HAP-1 (cell line): ENCODE measurements at regions not wholly inside any gene's neighbourhood (a gene's known extent, or its start where the extent isn't known, plus 50 kb on each side); places are given as distances from the start of the nearest gene placed in this dataset.

Experiments
- DNase-seq, 2 experiments: peaks; one replicate each; pipeline ENCODE4 v3.0.0-alpha.2; 2016 to 2020; ENCODE audit warnings: low spot score in 2 of 2
- H3K27me3 ChIP-seq: fragments of 250-450 bp; sonication (Bioruptor Pico); 2 replicates; pipeline ENCODE4 v1.5.1; 2020; ENCODE audit warnings: low read depth, mild to moderate bottlenecking, moderate library complexity
- H3K36me3 ChIP-seq: fragments of 250-450 bp; sonication (Bioruptor Pico); replicated peaks from 2 replicates; pipeline ENCODE4 v1.5.1; 2020; ENCODE audit warnings: mild to moderate bottlenecking
- H3K4me1 ChIP-seq: fragments of 250-450 bp; sonication (Bioruptor Pico); 2 replicates; pipeline ENCODE4 v1.5.1; 2020; ENCODE audit warnings: mild to moderate bottlenecking
- H3K4me3 ChIP-seq: fragments of 250-450 bp; sonication (Bioruptor Pico); 2 replicates; pipeline ENCODE4 v1.5.1; 2020; ENCODE audit warnings: mild to moderate bottlenecking, moderate library complexity
- H3K9me3 ChIP-seq: fragments of 250-450 bp; sonication (Bioruptor Pico); 2 replicates; pipeline ENCODE4 v1.5.1; 2020; ENCODE audit warnings: mild to moderate bottlenecking, moderate library complexity
- in situ Hi-C: fragments of 300-500 bp; cut with MboI; formaldehyde crosslinking; loops from 3 replicates; pipeline ENCODE4 v1.14.3; 2020; ENCODE audit warnings: low sequenced_read_pairs, inconsistent platforms, mixed read lengths

DNA sequence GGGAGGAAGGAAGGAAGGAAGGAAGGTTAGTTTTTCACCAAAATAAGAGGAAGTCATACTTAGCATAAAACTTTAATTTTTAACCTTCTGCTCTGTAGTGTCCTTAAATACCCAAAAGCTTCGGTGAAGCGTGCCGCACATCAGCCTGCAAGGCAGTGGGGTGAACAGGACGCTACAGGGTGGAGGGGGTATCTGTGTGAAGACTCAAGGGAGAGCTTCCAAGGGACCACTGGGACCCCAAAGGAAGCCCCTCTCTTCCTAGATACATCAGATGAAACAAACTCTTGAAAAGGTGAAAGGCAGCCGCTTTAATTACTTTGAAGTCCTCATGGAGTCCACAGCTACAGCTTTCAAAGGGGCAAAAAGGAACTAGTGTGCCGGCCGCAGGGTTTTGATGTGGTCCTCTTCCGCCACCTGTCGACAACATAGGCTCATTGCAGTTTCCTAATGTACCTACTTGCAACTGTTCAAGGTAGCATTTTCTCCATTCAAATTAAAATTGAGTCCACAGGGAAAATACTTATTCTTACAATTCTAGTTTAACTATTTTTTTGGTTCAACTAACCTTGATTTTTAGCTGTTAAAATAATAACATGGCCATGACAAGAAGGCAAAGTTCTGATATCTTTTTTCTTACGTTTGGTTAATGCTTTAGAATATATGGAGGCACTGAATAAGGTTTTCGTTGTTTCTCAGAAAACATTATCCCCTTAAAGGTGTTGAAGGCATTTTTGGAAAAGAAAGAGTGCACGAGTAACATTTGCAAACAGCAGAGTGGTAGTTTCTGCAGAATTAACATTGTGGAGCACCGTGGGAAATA is 135.0 kb upstream of the RIPOR2 start:
- Histone ChIP-seq H3K36me3 (no peaks in the 10 kb centered on the region), H3K4me3 (no peak overlapping the region), H3K9me3 (no peaks in the 10 kb centered on the region), H3K4me1 (no peaks in the 10 kb centered on the region), H3K27me3 (no peaks in the 10 kb centered on the region)
- in situ Hi-C loops = loop anchor here (25.0 kb wide), 1 partner anchor 208 kb away; no protein-coding TSS in a partner anchor
- DNase-seq = peak; percentile 65 to 81

GRCh38 chr6:25078141-25078540 is 142.4 kb upstream of the RIPOR2 start:
- DNase-seq = no peak
- H3K4me3 ChIP-seq = no peak overlapping the region
- H3K36me3 ChIP-seq = no peaks in the 10 kb centered on the region
- in situ Hi-C loops = no loop called here
- peaks cover 16% of the 10 kb centered on the region for H3K27me3 ChIP-seq
- no peaks in the 10 kb centered on the region for H3K4me1 ChIP-seq
- no peaks in the 10 kb centered on the region for H3K9me3 ChIP-seq

- in situ Hi-C loops = no loop called here
- Histone ChIP-seq H3K4me1 (no peaks in the 10 kb centered on the region), H3K4me3 (no peak overlapping the region), H3K27me3 (peaks cover 46% of the 10 kb centered on the region), H3K9me3 (no peaks in the 10 kb centered on the region), H3K36me3 (no peaks in the 10 kb centered on the region)
- DNase-seq = no peak
Measured at GRCh38 chr6:25083784-25084507, 148.2 kb upstream of the RIPOR2 start.

GRCh38 chr6:25084508-25084833 is 148.7 kb upstream of the RIPOR2 start:
- no peak for DNase-seq
- no peaks in the 10 kb centered on the region for H3K9me3 ChIP-seq
- H3K27me3 ChIP-seq = peaks cover 49% of the 10 kb centered on the region
- in situ Hi-C loops = no loop called here
- H3K4me1 ChIP-seq = no peaks in the 10 kb centered on the region
- H3K4me3 ChIP-seq = no peak overlapping the region
- H3K36me3 ChIP-seq = no peaks in the 10 kb centered on the region

- no peak overlapping the region for H3K4me3 ChIP-seq
- H3K4me1 ChIP-seq = no peaks in the 10 kb centered on the region
- peaks cover 54% of the 10 kb centered on the region for H3K27me3 ChIP-seq
- no peak for DNase-seq
- H3K9me3 ChIP-seq = no peaks in the 10 kb centered on the region
- in situ Hi-C loops = no loop called here
- H3K36me3 ChIP-seq = no peaks in the 10 kb centered on the region
Measured at GRCh38 chr6:25085756-25086155, 150.0 kb upstream of the RIPOR2 start.

GRCh38 chr6:25086500-25087091 is 150.8 kb upstream of the RIPOR2 start:
- Histone ChIP-seq H3K36me3 (no peaks in the 10 kb centered on the region), H3K9me3 (no peaks in the 10 kb centered on the region), H3K27me3 (peaks cover 53% of the 10 kb centered on the region), H3K4me1 (no peaks in the 10 kb centered on the region), H3K4me3 (no peak overlapping the region)
- in situ Hi-C loops = no loop called here
- DNase-seq = no peak

GRCh38 chr6:25088513-25088912 is 152.8 kb upstream of the RIPOR2 start:
- Histone ChIP-seq H3K27me3 (peaks cover 43% of the 10 kb centered on the region), H3K36me3 (no peaks in the 10 kb centered on the region), H3K9me3 (no peaks in the 10 kb centered on the region), H3K4me1 (no peaks in the 10 kb centered on the region), H3K4me3 (no peak overlapping the region)
- DNase-seq = no peak
- in situ Hi-C loops = no loop called here

GRCh38 chr6:25089442-25089841 is 153.7 kb upstream of the RIPOR2 start:
- H3K4me3 ChIP-seq = no peak overlapping the region
- no peaks in the 10 kb centered on the region for H3K36me3 ChIP-seq
- no peaks in the 10 kb centered on the region for H3K4me1 ChIP-seq
- H3K27me3 ChIP-seq = peaks cover 38% of the 10 kb centered on the region
- no peak for DNase-seq
- in situ Hi-C loops = no loop called here
- H3K9me3 ChIP-seq = no peaks in the 10 kb centered on the region

GRCh38 chr6:25094726-25095125 is 159.0 kb upstream of the RIPOR2 start:
- no peaks in the 10 kb centered on the region for H3K36me3 ChIP-seq
- DNase-seq = no peak
- H3K4me1 ChIP-seq = no peaks in the 10 kb centered on the region
- H3K27me3 ChIP-seq = peaks cover 14% of the 10 kb centered on the region
- no peak overlapping the region for H3K4me3 ChIP-seq
- in situ Hi-C loops = no loop called here
- no peaks in the 10 kb centered on the region for H3K9me3 ChIP-seq

GRCh38 chr6:25100288-25100687 is 164.5 kb upstream of the RIPOR2 start:
- no peaks in the 10 kb centered on the region for H3K36me3 ChIP-seq
- in situ Hi-C loops = no loop called here
- H3K4me3 ChIP-seq = no peak overlapping the region
- DNase-seq = no peak
- H3K4me1 ChIP-seq = no peaks in the 10 kb centered on the region
- peaks cover 16% of the 10 kb centered on the region for H3K27me3 ChIP-seq
- H3K9me3 ChIP-seq = no peaks in the 10 kb centered on the region

- Histone ChIP-seq H3K27me3 (peaks cover 17% of the 10 kb centered on the region), H3K4me1 (no peaks in the 10 kb centered on the region), H3K36me3 (no peaks in the 10 kb centered on the region), H3K4me3 (no peak overlapping the region), H3K9me3 (no peaks in the 10 kb centered on the region)
- no peak for DNase-seq
- in situ Hi-C loops = no loop called here
Measured at GRCh38 chr6:25103603-25104002, 167.8 kb upstream of the RIPOR2 start.

DNA sequence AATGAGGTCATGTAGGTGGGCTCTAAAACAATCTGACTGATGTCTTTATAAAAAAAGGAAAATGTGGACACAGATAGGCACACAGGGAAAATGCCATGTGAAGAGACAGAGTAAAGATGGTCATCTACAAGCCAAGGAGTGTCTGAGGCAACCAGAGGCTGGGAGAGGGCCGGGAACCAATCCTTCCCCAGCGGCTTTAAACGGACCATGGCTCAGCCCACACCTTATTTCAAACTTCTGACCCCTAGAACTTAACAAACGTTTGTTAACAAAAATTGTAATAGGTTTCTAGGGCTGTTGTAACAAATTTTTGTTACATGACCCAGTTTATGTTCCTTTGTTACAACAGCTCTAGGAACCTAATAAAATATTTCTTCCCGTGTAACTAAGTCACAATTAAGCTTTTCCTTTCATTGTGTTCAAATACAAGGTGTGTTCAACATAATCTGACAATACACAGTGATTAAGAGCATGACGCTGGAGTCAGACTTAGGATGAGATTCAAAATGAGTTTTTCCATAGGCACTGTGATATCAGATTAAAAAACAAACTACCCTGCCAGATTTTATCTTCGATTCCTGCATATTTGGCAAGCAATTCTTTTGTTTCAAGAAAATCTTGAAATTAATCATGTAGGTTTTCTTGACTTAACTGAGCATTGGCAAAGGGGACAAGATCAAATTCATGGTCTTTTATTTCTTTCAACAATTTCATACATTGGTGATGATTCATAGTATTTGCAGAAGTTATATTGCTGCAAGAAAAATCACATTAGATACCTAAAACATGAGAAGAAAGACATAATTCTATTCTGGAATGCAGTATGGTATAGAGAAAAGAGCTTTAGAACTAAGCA is 169.5 kb upstream of the RIPOR2 start:
- Histone ChIP-seq H3K9me3 (no peaks in the 10 kb centered on the region), H3K4me3 (no peak overlapping the region), H3K27me3 (peaks cover 13% of the 10 kb centered on the region), H3K36me3 (no peaks in the 10 kb centered on the region), H3K4me1 (no peaks in the 10 kb centered on the region)
- DNase-seq = no peak
- in situ Hi-C loops = no loop called here

DNA sequence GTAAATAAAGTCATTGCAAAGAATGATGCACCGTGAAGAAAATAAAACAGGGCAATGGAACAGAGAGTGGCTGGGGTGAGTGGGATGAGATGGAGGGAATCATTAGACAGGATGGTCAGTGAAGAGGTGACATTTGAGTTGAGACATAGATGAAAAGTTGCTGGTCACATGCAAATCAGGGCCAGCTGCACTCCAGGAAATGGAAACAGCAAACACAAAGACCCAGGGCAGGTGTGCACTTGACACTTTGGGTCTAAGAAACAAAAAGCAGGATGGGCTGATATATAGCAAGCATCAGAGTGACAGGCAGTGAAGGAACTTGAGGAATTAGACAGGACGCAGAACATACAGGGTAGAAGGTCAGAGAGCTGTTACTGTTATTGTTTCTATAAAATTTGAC is 171.5 kb upstream of the RIPOR2 start:
- Histone ChIP-seq H3K36me3 (no peaks in the 10 kb centered on the region), H3K4me3 (no peak overlapping the region), H3K4me1 (no peaks in the 10 kb centered on the region), H3K27me3 (peaks cover 13% of the 10 kb centered on the region; the same call in 1 of the 2 replicates), H3K9me3 (no peaks in the 10 kb centered on the region)
- in situ Hi-C loops = no loop called here
- no peak for DNase-seq
